Cardiac fibroblast (primary cell): ENCODE measurements at regions not wholly inside any gene's neighbourhood (a gene's known extent, or its start where the extent isn't known, plus 50 kb on each side); places are given as distances from the start of the nearest gene placed in this dataset.

Experiments
- DNase-seq, 2 donors: peaks; one replicate each; pipeline versions ENCODE4 v3.0.0 to v3.0.0-alpha.2; 2010; ENCODE audit warnings: low read depth in 2 of 2
- H3K4me3 ChIP-seq, 2 donors: replicated peaks in 1 of 2; 1 replicate in 1 of 2; 2 replicates in 1 of 2; pipeline ENCODE4 v1.5.1; 2011; ENCODE audit warnings: low read depth in 2 of 2, low read length in 2 of 2, mild to moderate bottlenecking in 2 of 2, moderate library complexity in 1 of 2
- CTCF ChIP-seq: IDR thresholded peaks from one replicate; pipeline ENCODE4 v1.5.1; 2011; ENCODE audit warnings: low read depth, mild to moderate bottlenecking, low read length, inconsistent platforms

GRCh38 chr12:66768293-66768692 lies 89.4 kb upstream of the GRIP1 start:
- H3K4me3 ChIP-seq, result no peak overlapping the region
- no peak for TF ChIP-seq CTCF
- DNase-seq, result no peak

GRCh38 chr12:66774929-66775328 lies 96.1 kb upstream of the GRIP1 start:
- no peak for DNase-seq
- no peak overlapping the region for H3K4me3 ChIP-seq
- no peak for TF ChIP-seq CTCF

GRCh38 chr12:66775871-66776270 lies 97.0 kb upstream of the GRIP1 start:
- H3K4me3 ChIP-seq, result no peak overlapping the region
- TF ChIP-seq CTCF, result no peak

GRCh38 chr12:66776974-66777373 lies 98.1 kb upstream of the GRIP1 start:
- no peak for TF ChIP-seq CTCF
- no peak for DNase-seq
- H3K4me3 ChIP-seq, result no peak overlapping the region

More at GRCh38 chr12:66775871-66776270, 97.0 kb upstream of the GRIP1 start:
- DNase-seq, result no peak

- no peak for TF ChIP-seq CTCF
- no peak for DNase-seq
These were observed 100.6 kb upstream of the GRIP1 start for GRCh38 chr12:66779466-66779865.

GRCh38 chr12:66786531-66787308 lies 107.8 kb upstream of the GRIP1 start:
- H3K4me3 ChIP-seq, result no peak overlapping the region
- no peak for TF ChIP-seq CTCF
- no peak for DNase-seq

More at GRCh38 chr12:66779466-66779865, 100.6 kb upstream of the GRIP1 start:
- no peak overlapping the region for H3K4me3 ChIP-seq

GRCh38 chr12:66799551-66799950 lies 120.7 kb upstream of the GRIP1 start:
- no peak overlapping the region for H3K4me3 ChIP-seq
- DNase-seq, result no peak
- no peak for TF ChIP-seq CTCF
